H9 (cell line): ENCODE measurements at regions not wholly inside any gene's neighbourhood (a gene's known extent, or its start where the extent isn't known, plus 50 kb on each side); places are given as distances from the start of the nearest gene placed in this dataset.

ENCODE experiments used
- DNase-seq: peaks from one replicate; pipeline ENCODE4 v3.0.0-alpha.2; 2017
- H2AFZ ChIP-seq: one replicate; pipeline ENCODE4 v1.6.1; 2013; ENCODE audit warnings: mild to moderate bottlenecking, low read length, control low read depth, moderate library complexity
- H2AK5ac ChIP-seq: 2 replicates; pipeline ENCODE4 v1.6.1; 2013; ENCODE audit warnings: low read length, control low read depth, mixed read lengths; ENCODE audit not compliant: insufficient read length
- H2BK120ac ChIP-seq: one replicate; pipeline ENCODE4 v1.6.1; 2013; ENCODE audit warnings: low read depth, mild to moderate bottlenecking, low read length, control low read depth, inconsistent platforms; ENCODE audit not compliant: poor library complexity, severe bottlenecking
- H2BK12ac ChIP-seq: 2 replicates; pipeline ENCODE4 v1.6.1; 2013; ENCODE audit warnings: low read length, control low read depth, mixed read lengths, low read depth; ENCODE audit not compliant: insufficient read length
- H2BK15ac ChIP-seq: 2 replicates; pipeline ENCODE4 v1.6.1; 2013; ENCODE audit warnings: low read depth, low read length, control low read depth
- H2BK20ac ChIP-seq: one replicate; pipeline ENCODE4 v1.6.1; 2013; ENCODE audit warnings: low read depth, mild to moderate bottlenecking, low read length, control low read depth, inconsistent platforms; ENCODE audit not compliant: poor library complexity, severe bottlenecking
- H2BK5ac ChIP-seq: 2 replicates; pipeline ENCODE4 v1.6.1; 2013; ENCODE audit warnings: low read length, control low read depth, mixed read lengths; ENCODE audit not compliant: insufficient read length
- H3K14ac ChIP-seq: 2 replicates; pipeline ENCODE4 v1.6.1; 2013; ENCODE audit warnings: low read length, control low read depth; ENCODE audit not compliant: insufficient read depth
- H3K18ac ChIP-seq: 2 replicates; pipeline ENCODE4 v1.6.1; 2013; ENCODE audit warnings: low read depth, mild to moderate bottlenecking, mixed read lengths, low read length, control low read depth; ENCODE audit not compliant: insufficient read length
- H3K23ac ChIP-seq: 2 replicates; pipeline ENCODE4 v1.6.1; 2013; ENCODE audit warnings: low read length, control low read depth, mixed read lengths, low read depth; ENCODE audit not compliant: insufficient read length
- H3K23me2 ChIP-seq: 2 replicates; pipeline ENCODE4 v1.6.1; 2013; ENCODE audit warnings: low read depth, mild to moderate bottlenecking, mixed read lengths, low read length, control low read depth; ENCODE audit not compliant: insufficient read length, poor library complexity, severe bottlenecking
- H3K27ac ChIP-seq: 2 replicates; pipeline ENCODE4 v1.5.1; 2013; ENCODE audit warnings: low read length, control low read depth, mixed read lengths, low read depth; ENCODE audit not compliant: insufficient read length
- H3K27me3 ChIP-seq: 2 replicates; pipeline ENCODE4 v1.6.1; 2013; ENCODE audit warnings: low read length, control low read depth, inconsistent platforms; ENCODE audit not compliant: insufficient read depth
- H3K4ac ChIP-seq: 2 replicates; pipeline ENCODE4 v1.6.1; 2013; ENCODE audit warnings: low read depth, mild to moderate bottlenecking, control low read depth, inconsistent platforms, low read length, moderate library complexity
- H3K4me1 ChIP-seq: 2 replicates; pipeline ENCODE4 v1.6.1; 2013; ENCODE audit warnings: low read length, control low read depth, inconsistent platforms; ENCODE audit not compliant: insufficient read depth
- H3K4me2 ChIP-seq: 2 replicates; pipeline ENCODE4 v1.6.1; 2013; ENCODE audit warnings: low read length, control low read depth, mixed read lengths; ENCODE audit not compliant: insufficient read length, insufficient read depth
- H3K56ac ChIP-seq: 2 replicates; pipeline ENCODE4 v1.6.1; 2013; ENCODE audit warnings: low read depth, mild to moderate bottlenecking, mixed read lengths, low read length, control low read depth; ENCODE audit not compliant: insufficient read length
- H3K79me1 ChIP-seq: 2 replicates; pipeline ENCODE4 v1.6.1; 2013; ENCODE audit warnings: low read depth, mild to moderate bottlenecking, moderate library complexity, low read length, control low read depth, inconsistent platforms; ENCODE audit not compliant: insufficient read depth, poor library complexity, severe bottlenecking
- H3K79me2 ChIP-seq: 2 replicates; pipeline ENCODE4 v1.6.1; 2013; ENCODE audit warnings: low read length, control low read depth, inconsistent platforms; ENCODE audit not compliant: insufficient read depth
- H3K9ac ChIP-seq: 2 replicates; pipeline ENCODE4 v1.6.1; 2013; ENCODE audit warnings: low read length, control low read depth, mixed read lengths; ENCODE audit not compliant: insufficient read length; ENCODE audit errors: extremely low read depth
- H3K9me3 ChIP-seq: one replicate; pipeline ENCODE4 v1.6.1; 2013; ENCODE audit warnings: low read depth, low read length, inconsistent platforms; ENCODE audit not compliant: control insufficient read depth
- H3T11ph ChIP-seq: one replicate; pipeline ENCODE4 v1.6.1; 2013; ENCODE audit warnings: mild to moderate bottlenecking, low read length, control low read depth, inconsistent platforms
- H4K20me1 ChIP-seq: one replicate; pipeline ENCODE4 v1.6.1; 2013; ENCODE audit not compliant: control insufficient read depth, insufficient read length, insufficient read depth
- H4K5ac ChIP-seq: 2 replicates; pipeline ENCODE4 v1.6.1; 2013; ENCODE audit warnings: low read depth, mild to moderate bottlenecking, mixed read lengths, low read length, control low read depth; ENCODE audit not compliant: insufficient read length
- H4K8ac ChIP-seq: replicated peaks from 2 replicates; pipeline ENCODE4 v1.6.1; 2013; ENCODE audit warnings: low read length, control low read depth, mixed read lengths, low read depth; ENCODE audit not compliant: insufficient read length
- H4K91ac ChIP-seq: 2 replicates; pipeline ENCODE4 v1.6.1; 2013; ENCODE audit warnings: low read depth, mild to moderate bottlenecking, moderate library complexity, mixed read lengths, low read length, control low read depth; ENCODE audit not compliant: insufficient read length
- H3K27ac Mint-ChIP-seq, 3 experiments: 2 replicates in 2 of 3; 3 replicates in 1 of 3; pipeline ENCODE4 v1.8.0; 2020 to 2021; ENCODE audit warnings: mixed read lengths in 3 of 3, mild to moderate bottlenecking in 1 of 3, moderate library complexity in 1 of 3
- H3K27me3 Mint-ChIP-seq: 2 replicates; pipeline ENCODE4 v1.8.0; 2021; ENCODE audit warnings: low read depth, mild to moderate bottlenecking, moderate library complexity, mixed read lengths
- H3K36me3 Mint-ChIP-seq, 3 experiments: 2 replicates in 2 of 3; 3 replicates in 1 of 3; pipeline ENCODE4 v1.8.0; 2020 to 2021; ENCODE audit warnings: low read depth in 3 of 3, mixed read lengths in 3 of 3; ENCODE audit not compliant: insufficient read depth in 1 of 3
- H3K4me1 Mint-ChIP-seq, 2 experiments: 2 replicates each; pipeline ENCODE4 v1.8.0; 2020; ENCODE audit warnings: mixed read lengths in 2 of 2
- H3K4me3 Mint-ChIP-seq, 2 experiments: 2 replicates in 1 of 2; 3 replicates in 1 of 2; pipeline ENCODE4 v1.8.0; 2020 to 2021; ENCODE audit warnings: mild to moderate bottlenecking in 2 of 2, mixed read lengths in 2 of 2, moderate library complexity in 1 of 2
- H3K9me3 Mint-ChIP-seq, 2 experiments: 2 replicates in 1 of 2; 3 replicates in 1 of 2; pipeline ENCODE4 v1.8.0; 2020; ENCODE audit warnings: mild to moderate bottlenecking in 2 of 2, mixed read lengths in 2 of 2, moderate library complexity in 1 of 2
- CTCF ChIP-seq: fragments of 200-600 bp; sonication (generic); conservative IDR thresholded peaks from 3 replicates; pipeline ENCODE4 v1.8.0; 2021; ENCODE audit warnings: antibody characterized with exemption, mild to moderate bottlenecking
- WGBS: extraction: QIAGEN DNeasy Blood & Tissue Kit; methylation state at CpG from one replicate; pipeline ENCODE4 v1.1.7; 2013; ENCODE audit warnings: missing lambda C conversion rate, low lambda C conversion rate, mixed read lengths; ENCODE audit not compliant: insufficient read length; ENCODE audit errors: extremely low coverage; 5-methylcytosine and 5-hydroxymethylcytosine counted together

DNA sequence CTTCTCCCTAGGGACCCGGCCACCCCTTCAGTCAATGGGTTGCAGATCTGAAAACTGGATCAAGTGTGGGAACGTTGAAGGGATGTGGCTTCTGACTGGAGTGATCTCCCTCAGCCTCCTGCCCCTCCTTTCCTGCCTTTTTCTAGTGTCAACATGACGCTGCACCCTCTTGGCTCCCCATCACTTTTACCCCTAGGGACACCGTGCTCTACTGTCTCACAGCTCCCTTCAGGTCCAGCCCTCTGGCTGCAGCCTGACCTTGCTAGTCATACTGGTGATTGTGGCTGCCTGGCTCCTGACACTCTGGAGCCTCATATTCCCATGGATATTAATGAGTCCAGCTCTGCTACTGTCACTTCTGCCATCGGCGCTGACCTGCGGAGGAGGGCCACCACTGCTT, 51.5 kb upstream of the RASSF3 start:
- H2AFZ ChIP-seq, result no peak overlapping the region
- H4K8ac ChIP-seq, result no peak overlapping the region
- no peak for DNase-seq
- no peak overlapping the region for H3K56ac ChIP-seq
- no peaks in the 10 kb centered on the region for H3K23me2 ChIP-seq
- H2BK120ac ChIP-seq, result no peak overlapping the region
- H3K4ac ChIP-seq, result no peak overlapping the region
- no CpG with 5 or more reads among the region's 7 CpGs for WGBS
- no peak overlapping the region for H2AK5ac ChIP-seq
- no peak overlapping the region for H2BK5ac ChIP-seq
- no peak overlapping the region for H2BK15ac ChIP-seq
- H3K27me3 ChIP-seq, result no peaks in the 10 kb centered on the region
- peaks cover 2% of the 10 kb centered on the region for H3K27me3 Mint-ChIP-seq
- H3K79me2 ChIP-seq, result no peaks in the 10 kb centered on the region
- no peaks in the 10 kb centered on the region for H3K9me3 ChIP-seq
- H3K36me3 Mint-ChIP-seq, result no peaks in the 10 kb centered on the region
- H3K4me1 ChIP-seq, result no peaks in the 10 kb centered on the region
- H3K9ac ChIP-seq, result no peak overlapping the region
- TF ChIP-seq CTCF, result no peak
- H3K79me1 ChIP-seq, result no peaks in the 10 kb centered on the region
- no peak overlapping the region for H3K27ac Mint-ChIP-seq
- no peaks in the 10 kb centered on the region for H3K9me3 Mint-ChIP-seq
- no peak overlapping the region for H3T11ph ChIP-seq
- H3K4me2 ChIP-seq, result no peak overlapping the region
- no peak overlapping the region for H3K23ac ChIP-seq
- peaks cover 11 to 14% of the 10 kb centered on the region in 2 experiments for H3K4me1 Mint-ChIP-seq
- H2BK20ac ChIP-seq, result no peak overlapping the region
- no peak overlapping the region for H4K91ac ChIP-seq
- no peak overlapping the region for H2BK12ac ChIP-seq
- H4K5ac ChIP-seq, result no peak overlapping the region
- H3K14ac ChIP-seq, result no peak overlapping the region
- H3K27ac ChIP-seq, result no peak overlapping the region
- no peaks in the 10 kb centered on the region for H4K20me1 ChIP-seq
- H3K18ac ChIP-seq, result no peak overlapping the region
- H3K4me3 Mint-ChIP-seq, result no peak overlapping the region
